ENCODE measurements at regions not wholly inside any gene's neighbourhood (a gene's known extent, or its start where the extent isn't known, plus 50 kb on each side); places are given as distances from the start of the nearest gene placed in this dataset.

DNA sequence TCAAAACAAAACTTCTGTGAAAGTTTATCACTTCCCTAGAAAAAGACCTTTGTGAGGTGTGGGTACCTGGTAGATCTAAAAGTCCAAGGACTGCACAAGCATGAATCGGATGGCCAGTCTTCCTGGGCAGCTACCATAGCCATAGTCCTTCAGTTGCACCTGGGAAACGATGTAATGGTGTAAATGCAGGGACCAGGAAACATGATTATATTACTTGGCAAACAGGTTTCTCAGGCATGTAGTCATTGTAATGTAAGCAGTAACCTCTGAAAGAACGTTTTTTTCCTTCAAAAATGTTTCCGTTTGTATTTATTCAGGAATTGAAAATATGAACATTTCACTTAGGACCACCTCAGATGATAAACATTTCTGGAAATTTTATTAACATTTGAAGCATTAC lies 433.4 kb downstream of the DTWD2 start:
- H3K27me3 ChIP-seq (ENCODE audit: control insufficient read depth, low read length) = peaks cover 6% of the 10 kb centered on the region
- H3K36me3 ChIP-seq (ENCODE audit: control insufficient read depth, low read length) = no peaks in the 10 kb centered on the region
- no peaks in the 10 kb centered on the region for H3K9me2 ChIP-seq (replicated peaks; ENCODE audit: control insufficient read depth, low read length)
- no peaks in the 10 kb centered on the region for H3F3A ChIP-seq (ENCODE audit: control insufficient read depth, insufficient read depth)
- no peaks in the 10 kb centered on the region for H3K79me2 ChIP-seq (ENCODE audit: control insufficient read depth, low read length)
- no peak overlapping the region for H3K4me2 ChIP-seq (ENCODE audit: low read length)
- TF ChIP-seq EZH2phosphoT487 (IDR thresholded peaks at IDR 0.05; ENCODE audit: borderline replicate concordance, low read length) (no peak), CTCF (IDR thresholded peaks at IDR 0.05; ENCODE audit: low read depth, low read length, poor library complexity, severe bottlenecking) (no peak)
- no peaks in the 10 kb centered on the region for H3K4me1 ChIP-seq (ENCODE audit: control insufficient read depth, low read length)
- no peak overlapping the region for H3K4me3 ChIP-seq (ENCODE audit: low read length)
- no peak overlapping the region for H3K27ac ChIP-seq (ENCODE audit: low read depth, low read length)
- no peaks in the 10 kb centered on the region for H4K20me1 ChIP-seq (ENCODE audit: control insufficient read depth, insufficient read depth, low read depth, low read length)
- H3K9me3 ChIP-seq (ENCODE audit: control insufficient read depth, insufficient read depth, low read length) = no peaks in the 10 kb centered on the region

DNA sequence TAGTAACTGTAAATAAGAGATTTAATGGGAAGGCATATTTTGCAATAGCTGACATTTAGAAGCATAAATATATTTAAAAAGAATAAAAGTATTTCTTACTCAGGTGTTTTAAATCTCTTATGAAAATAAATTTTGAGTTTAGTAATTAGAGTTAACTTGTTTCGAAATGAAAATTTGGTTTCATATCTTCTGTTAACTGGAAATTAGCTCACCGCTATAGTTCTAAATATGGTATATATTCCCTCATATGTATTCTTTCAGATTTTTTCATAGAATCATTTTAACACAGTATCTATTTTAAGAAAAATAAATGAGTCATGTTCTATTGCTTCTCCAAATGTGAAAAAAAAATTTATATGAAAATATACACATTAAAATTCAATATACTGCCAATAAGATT lies 434.1 kb downstream of the DTWD2 start:
- Histone ChIP-seq H3K4me3 (ENCODE audit: low read length) (no peak overlapping the region), H3K9me3 (ENCODE audit: control insufficient read depth, insufficient read depth, low read length) (no peaks in the 10 kb centered on the region), H3K79me2 (ENCODE audit: control insufficient read depth, low read length) (no peaks in the 10 kb centered on the region), H4K20me1 (ENCODE audit: control insufficient read depth, insufficient read depth, low read depth, low read length) (no peaks in the 10 kb centered on the region), H3K4me2 (ENCODE audit: low read length) (no peak overlapping the region), H3F3A (ENCODE audit: control insufficient read depth, insufficient read depth) (no peaks in the 10 kb centered on the region), H3K27me3 (ENCODE audit: control insufficient read depth, low read length) (peaks cover 6% of the 10 kb centered on the region), H3K9me2 (replicated peaks; ENCODE audit: control insufficient read depth, low read length) (no peaks in the 10 kb centered on the region), H3K27ac (ENCODE audit: low read depth, low read length) (no peak overlapping the region), H3K36me3 (ENCODE audit: control insufficient read depth, low read length) (no peaks in the 10 kb centered on the region), H3K4me1 (ENCODE audit: control insufficient read depth, low read length) (no peaks in the 10 kb centered on the region)
- TF ChIP-seq CTCF (IDR thresholded peaks at IDR 0.05; ENCODE audit: low read depth, low read length, poor library complexity, severe bottlenecking) (no peak), EZH2phosphoT487 (IDR thresholded peaks at IDR 0.05; ENCODE audit: borderline replicate concordance, low read length) (no peak)

DNA sequence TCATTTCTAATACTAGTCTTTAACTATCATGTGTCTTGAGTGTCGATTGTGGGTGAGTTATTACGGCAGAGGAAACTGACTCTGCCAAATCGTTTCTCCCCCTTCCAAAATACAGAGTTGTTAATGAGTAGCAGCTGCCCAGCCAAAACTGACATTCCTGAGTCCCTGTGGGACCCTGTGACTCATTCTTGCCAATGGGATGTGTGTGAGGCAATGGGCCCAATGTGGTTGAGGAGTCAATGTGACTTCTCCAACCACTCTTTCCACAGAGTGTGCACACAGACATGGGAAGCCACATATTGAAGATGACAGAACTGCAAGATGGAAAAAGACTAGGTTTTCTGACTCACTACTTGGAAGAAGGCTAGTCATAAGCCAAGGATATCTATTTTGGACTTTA lies 434.7 kb downstream of the DTWD2 start:
- Histone ChIP-seq H3K4me1 (ENCODE audit: control insufficient read depth, low read length) (no peaks in the 10 kb centered on the region), H3K4me3 (ENCODE audit: low read length) (no peak overlapping the region), H3F3A (ENCODE audit: control insufficient read depth, insufficient read depth) (no peaks in the 10 kb centered on the region), H3K9me2 (replicated peaks; ENCODE audit: control insufficient read depth, low read length) (no peaks in the 10 kb centered on the region), H3K27ac (ENCODE audit: low read depth, low read length) (no peak overlapping the region), H3K9me3 (ENCODE audit: control insufficient read depth, insufficient read depth, low read length) (no peaks in the 10 kb centered on the region), H3K4me2 (ENCODE audit: low read length) (no peak overlapping the region), H3K79me2 (ENCODE audit: control insufficient read depth, low read length) (no peaks in the 10 kb centered on the region), H3K36me3 (ENCODE audit: control insufficient read depth, low read length) (no peaks in the 10 kb centered on the region), H4K20me1 (ENCODE audit: control insufficient read depth, insufficient read depth, low read depth, low read length) (no peaks in the 10 kb centered on the region), H3K27me3 (ENCODE audit: control insufficient read depth, low read length) (peaks cover 6% of the 10 kb centered on the region)
- no peak for TF ChIP-seq EZH2phosphoT487 (IDR thresholded peaks at IDR 0.05; ENCODE audit: borderline replicate concordance, low read length)
- TF ChIP-seq CTCF (IDR thresholded peaks at IDR 0.05; ENCODE audit: low read depth, low read length, poor library complexity, severe bottlenecking) = no peak
